ENCODE measurements at regions not wholly inside any gene's neighbourhood (a gene's known extent, or its start where the extent isn't known, plus 50 kb on each side); places are given as distances from the start of the nearest gene placed in this dataset.

DNA sequence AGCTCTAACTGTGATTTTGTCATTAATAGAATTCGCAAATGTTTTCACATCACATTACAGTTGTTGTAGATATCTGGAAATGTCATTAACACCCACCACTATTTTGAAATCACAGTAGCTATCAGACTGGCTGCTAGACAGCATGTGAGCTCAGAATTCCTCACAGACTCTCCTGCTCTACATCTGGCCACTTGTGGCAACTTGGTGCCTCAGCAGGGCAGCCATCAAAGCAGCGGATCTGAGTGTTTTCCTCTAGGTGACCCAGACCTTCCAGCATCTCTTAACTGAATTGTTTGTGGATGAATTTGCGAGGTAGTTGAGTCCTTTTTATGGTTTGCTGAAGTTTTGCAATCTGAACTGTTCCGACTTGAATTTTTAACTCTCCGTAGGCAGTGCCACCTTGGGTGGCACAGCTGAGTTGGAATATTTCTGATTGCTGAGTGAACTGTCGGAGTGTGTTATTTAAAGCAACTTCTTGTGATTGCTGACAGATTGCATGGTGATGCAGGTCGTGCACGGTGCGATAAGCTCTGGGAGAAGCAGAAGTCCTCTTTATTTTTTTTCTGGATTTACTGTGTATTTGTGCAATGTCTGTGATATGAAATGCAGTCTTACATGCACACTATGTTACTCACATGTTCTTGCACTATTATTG is 114.0 kb upstream of the PLET1 start:
- TF ChIP-seq POLR2A (IDR thresholded peaks at IDR 0.05) (no peak), POLR2AphosphoS5 (IDR thresholded peaks at IDR 0.05) (no peak), CTCF (IDR thresholded peaks at IDR 0.05) (no peak)
- no peaks in the 10 kb centered on the region for H3K4me1 ChIP-seq
- H3K4me3 ChIP-seq = no peak overlapping the region
- no peaks in the 10 kb centered on the region for H3K36me3 ChIP-seq
- no peak overlapping the region for H3K27ac ChIP-seq
- no peak for DNase-seq (ENCODE audit: low spot score in 2 of 2)
- H3K9me3 ChIP-seq = no peaks in the 10 kb centered on the region
- intact Hi-C loops (cut with DNase I; ENCODE audit: low total_unique reads) = no loop called here
- no peaks in the 10 kb centered on the region for H3K27me3 ChIP-seq

- no peaks in the 10 kb centered on the region for H3K27me3 ChIP-seq
- no peak for DNase-seq (ENCODE audit: low spot score in 2 of 2)
- H3K4me1 ChIP-seq = no peaks in the 10 kb centered on the region
- TF ChIP-seq POLR2A (IDR thresholded peaks at IDR 0.05) = no peak
- TF ChIP-seq POLR2AphosphoS5 (IDR thresholded peaks at IDR 0.05) = no peak
- TF ChIP-seq CTCF (IDR thresholded peaks at IDR 0.05) = no peak
- H3K27ac ChIP-seq = no peak overlapping the region
- intact Hi-C loops (cut with DNase I; ENCODE audit: low total_unique reads) = no loop called here
- H3K36me3 ChIP-seq = no peaks in the 10 kb centered on the region
- no peaks in the 10 kb centered on the region for H3K9me3 ChIP-seq
- no peak overlapping the region for H3K4me3 ChIP-seq
These were observed 117.3 kb upstream of the PLET1 start for GRCh38 chr11:112377946-112378345.

- intact Hi-C loops (cut with DNase I; ENCODE audit: low total_unique reads) = no loop called here
- DNase-seq (ENCODE audit: low spot score in 2 of 2) = no peak
- TF ChIP-seq POLR2A (IDR thresholded peaks at IDR 0.05) (no peak), CTCF (IDR thresholded peaks at IDR 0.05) (no peak), POLR2AphosphoS5 (IDR thresholded peaks at IDR 0.05) (no peak)
These were observed 119.8 kb upstream of the PLET1 start for GRCh38 chr11:112380464-112380863.

DNA sequence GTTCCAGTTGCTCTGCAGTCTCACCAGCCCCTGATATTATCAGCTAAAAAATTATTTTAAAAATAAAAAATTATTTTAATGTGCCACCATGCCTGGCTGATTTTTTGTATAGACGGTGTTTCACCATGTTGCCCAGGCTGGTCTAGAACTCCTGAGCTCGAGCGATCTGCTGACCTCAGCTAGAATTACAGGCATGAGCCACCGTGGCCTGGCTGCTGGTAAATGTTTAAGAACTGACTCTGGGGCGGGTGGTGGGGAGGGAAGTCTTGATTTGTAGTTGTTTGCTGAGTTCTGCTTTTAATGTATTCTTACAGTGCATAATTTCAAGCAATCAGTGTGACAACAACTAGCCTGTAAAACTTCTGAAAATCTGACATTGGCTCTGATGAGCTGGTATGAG is 120.9 kb upstream of the PLET1 start:
- TF ChIP-seq CTCF (IDR thresholded peaks at IDR 0.05) (no peak), POLR2A (IDR thresholded peaks at IDR 0.05) (no peak), POLR2AphosphoS5 (IDR thresholded peaks at IDR 0.05) (no peak)
- no peaks in the 10 kb centered on the region for H3K36me3 ChIP-seq
- DNase-seq (ENCODE audit: low spot score in 2 of 2) = no peak
- H3K9me3 ChIP-seq = no peaks in the 10 kb centered on the region
- intact Hi-C loops (cut with DNase I; ENCODE audit: low total_unique reads) = no loop called here
- H3K27ac ChIP-seq = no peak overlapping the region
- no peaks in the 10 kb centered on the region for H3K4me1 ChIP-seq
- no peaks in the 10 kb centered on the region for H3K27me3 ChIP-seq
- H3K4me3 ChIP-seq = no peak overlapping the region

More at GRCh38 chr11:112380464-112380863, 119.8 kb upstream of the PLET1 start:
- no peak overlapping the region for H3K4me3 ChIP-seq
- no peaks in the 10 kb centered on the region for H3K27me3 ChIP-seq
- H3K27ac ChIP-seq = no peak overlapping the region
- H3K4me1 ChIP-seq = no peaks in the 10 kb centered on the region
- H3K36me3 ChIP-seq = no peaks in the 10 kb centered on the region
- H3K9me3 ChIP-seq = no peaks in the 10 kb centered on the region

DNA sequence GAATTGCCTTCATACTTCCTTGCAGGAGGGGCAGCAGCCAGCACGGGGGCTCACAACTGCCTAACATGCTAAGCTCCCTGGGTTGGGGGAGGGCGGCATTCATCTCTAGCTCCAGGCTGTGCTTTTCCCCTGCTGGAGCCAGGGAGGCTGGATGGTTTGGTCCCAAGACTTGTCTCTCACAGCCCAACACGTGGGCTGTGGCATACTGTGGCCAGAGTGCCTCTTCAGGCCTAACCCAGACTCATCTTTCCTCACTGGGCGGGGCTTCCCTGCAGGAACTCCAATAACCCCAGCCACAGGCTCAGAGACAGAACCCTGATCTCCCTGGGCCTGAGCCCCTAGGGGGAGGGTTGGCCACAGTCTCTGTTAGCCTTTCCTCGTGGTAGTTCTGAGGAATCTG is 121.9 kb upstream of the PLET1 start:
- Histone ChIP-seq H3K4me3 (no peak overlapping the region), H3K4me1 (no peaks in the 10 kb centered on the region), H3K9me3 (no peaks in the 10 kb centered on the region), H3K27me3 (no peaks in the 10 kb centered on the region), H3K36me3 (no peaks in the 10 kb centered on the region), H3K27ac (no peak overlapping the region)
- DNase-seq (ENCODE audit: low spot score in 2 of 2) = no peak
- intact Hi-C loops (cut with DNase I; ENCODE audit: low total_unique reads) = no loop called here
- TF ChIP-seq POLR2A (IDR thresholded peaks at IDR 0.05) = no peak
- no peak for TF ChIP-seq POLR2AphosphoS5 (IDR thresholded peaks at IDR 0.05)
- no peak for TF ChIP-seq CTCF (IDR thresholded peaks at IDR 0.05)

Data from breast epithelium (tissue), 4 donors.